ENCODE measurements at regions not wholly inside any gene's neighbourhood (a gene's known extent, or its start where the extent isn't known, plus 50 kb on each side); places are given as distances from the start of the nearest gene placed in this dataset.

- no peak for TF ChIP-seq POLR2AphosphoS5 (IDR thresholded peaks at IDR 0.05; ENCODE audit: insufficient read depth, low read depth, low read length)
- no peak for TF ChIP-seq MYC (IDR thresholded peaks at IDR 0.05; ENCODE audit: low read depth, low read length)
- TF ChIP-seq, protein P1, sequence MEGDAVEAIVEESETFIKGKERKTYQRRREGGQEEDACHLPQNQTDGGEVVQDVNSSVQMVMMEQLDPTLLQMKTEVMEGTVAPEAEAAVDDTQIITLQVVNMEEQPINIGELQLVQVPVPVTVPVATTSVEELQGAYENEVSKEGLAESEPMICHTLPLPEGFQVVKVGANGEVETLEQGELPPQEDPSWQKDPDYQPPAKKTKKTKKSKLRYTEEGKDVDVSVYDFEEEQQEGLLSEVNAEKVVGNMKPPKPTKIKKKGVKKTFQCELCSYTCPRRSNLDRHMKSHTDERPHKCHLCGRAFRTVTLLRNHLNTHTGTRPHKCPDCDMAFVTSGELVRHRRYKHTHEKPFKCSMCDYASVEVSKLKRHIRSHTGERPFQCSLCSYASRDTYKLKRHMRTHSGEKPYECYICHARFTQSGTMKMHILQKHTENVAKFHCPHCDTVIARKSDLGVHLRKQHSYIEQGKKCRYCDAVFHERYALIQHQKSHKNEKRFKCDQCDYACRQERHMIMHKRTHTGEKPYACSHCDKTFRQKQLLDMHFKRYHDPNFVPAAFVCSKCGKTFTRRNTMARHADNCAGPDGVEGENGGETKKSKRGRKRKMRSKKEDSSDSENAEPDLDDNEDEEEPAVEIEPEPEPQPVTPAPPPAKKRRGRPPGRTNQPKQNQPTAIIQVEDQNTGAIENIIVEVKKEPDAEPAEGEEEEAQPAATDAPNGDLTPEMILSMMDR (IDR thresholded peaks at IDR 0.05; ENCODE audit: extremely low read depth in 1 of 2, insufficient read depth in 1 of 2, low read depth in 1 of 2, low read length in 2 of 2): no peak
- TF ChIP-seq, protein P2, sequence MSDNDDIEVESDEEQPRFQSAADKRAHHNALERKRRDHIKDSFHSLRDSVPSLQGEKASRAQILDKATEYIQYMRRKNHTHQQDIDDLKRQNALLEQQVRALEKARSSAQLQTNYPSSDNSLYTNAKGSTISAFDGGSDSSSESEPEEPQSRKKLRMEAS (IDR thresholded peaks at IDR 0.05; ENCODE audit: insufficient read depth, insufficient read length): no peak
- no peak for TF ChIP-seq POLR2A (IDR thresholded peaks at IDR 0.05; ENCODE audit: low read depth, low read length)
- no peak for TF ChIP-seq EZH2 (IDR thresholded peaks at IDR 0.05; ENCODE audit: borderline replicate concordance, low read depth, low read length, severe bottlenecking)
- no peak for TF ChIP-seq JUN (IDR thresholded peaks at IDR 0.05; ENCODE audit: borderline replicate concordance, insufficient read depth, insufficient read length, low read depth)
- TF ChIP-seq FOS (IDR thresholded peaks at IDR 0.05; ENCODE audit: borderline replicate concordance, insufficient read depth, low read length): no peak
- TF ChIP-seq GATA2 (IDR thresholded peaks at IDR 0.05; ENCODE audit: insufficient read depth, insufficient read length, low read depth, low read length): no peak
These were observed 59.3 kb upstream of the PRMT8 start for GRCh38 chr12:3431686-3432085.
